ENCODE measurements at regions not wholly inside any gene's neighbourhood (a gene's known extent, or its start where the extent isn't known, plus 50 kb on each side); places are given as distances from the start of the nearest gene placed in this dataset.

DNA sequence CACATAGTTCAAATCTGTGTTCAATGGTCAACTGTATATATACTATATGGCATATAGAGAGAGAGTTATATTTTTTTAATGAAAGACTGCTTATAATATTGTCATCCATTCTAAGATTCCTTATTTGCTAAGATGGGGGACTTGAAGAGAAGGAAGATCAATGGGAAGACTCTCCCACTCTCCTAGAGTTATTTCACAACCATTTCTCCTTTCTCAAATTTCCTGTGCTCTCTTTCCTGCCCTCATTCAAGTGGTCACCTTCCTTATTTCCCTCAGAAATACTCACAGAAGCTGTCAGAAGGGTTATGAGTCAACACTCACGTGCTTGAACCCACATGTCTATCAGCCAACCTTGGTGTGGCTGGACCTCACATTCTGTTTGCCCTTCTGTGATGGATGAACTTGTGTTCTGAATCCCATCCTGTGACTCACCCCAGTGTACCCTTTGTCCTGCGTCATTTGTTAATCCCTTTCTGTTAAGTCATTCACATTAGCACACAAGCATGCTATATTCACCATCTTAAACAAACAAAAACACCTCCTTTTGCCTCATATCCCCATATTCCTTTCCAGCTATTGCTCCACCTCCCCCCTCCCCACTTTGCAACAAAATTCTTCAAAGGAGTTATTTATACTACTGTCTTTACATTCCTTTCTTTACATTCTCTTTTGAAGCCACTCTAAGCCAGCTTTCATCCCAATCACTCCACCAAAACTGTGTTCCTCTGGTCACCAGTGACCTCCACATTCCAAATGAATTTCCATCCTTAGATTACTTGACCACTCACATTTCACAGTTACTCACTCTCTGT, 279.3 kb upstream of the TCF21 start:
- TF ChIP-seq, protein P1, sequence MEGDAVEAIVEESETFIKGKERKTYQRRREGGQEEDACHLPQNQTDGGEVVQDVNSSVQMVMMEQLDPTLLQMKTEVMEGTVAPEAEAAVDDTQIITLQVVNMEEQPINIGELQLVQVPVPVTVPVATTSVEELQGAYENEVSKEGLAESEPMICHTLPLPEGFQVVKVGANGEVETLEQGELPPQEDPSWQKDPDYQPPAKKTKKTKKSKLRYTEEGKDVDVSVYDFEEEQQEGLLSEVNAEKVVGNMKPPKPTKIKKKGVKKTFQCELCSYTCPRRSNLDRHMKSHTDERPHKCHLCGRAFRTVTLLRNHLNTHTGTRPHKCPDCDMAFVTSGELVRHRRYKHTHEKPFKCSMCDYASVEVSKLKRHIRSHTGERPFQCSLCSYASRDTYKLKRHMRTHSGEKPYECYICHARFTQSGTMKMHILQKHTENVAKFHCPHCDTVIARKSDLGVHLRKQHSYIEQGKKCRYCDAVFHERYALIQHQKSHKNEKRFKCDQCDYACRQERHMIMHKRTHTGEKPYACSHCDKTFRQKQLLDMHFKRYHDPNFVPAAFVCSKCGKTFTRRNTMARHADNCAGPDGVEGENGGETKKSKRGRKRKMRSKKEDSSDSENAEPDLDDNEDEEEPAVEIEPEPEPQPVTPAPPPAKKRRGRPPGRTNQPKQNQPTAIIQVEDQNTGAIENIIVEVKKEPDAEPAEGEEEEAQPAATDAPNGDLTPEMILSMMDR (tag by site-specific recombination; IDR thresholded peaks at IDR 0.05): no peak
- TF ChIP-seq, protein P2, sequence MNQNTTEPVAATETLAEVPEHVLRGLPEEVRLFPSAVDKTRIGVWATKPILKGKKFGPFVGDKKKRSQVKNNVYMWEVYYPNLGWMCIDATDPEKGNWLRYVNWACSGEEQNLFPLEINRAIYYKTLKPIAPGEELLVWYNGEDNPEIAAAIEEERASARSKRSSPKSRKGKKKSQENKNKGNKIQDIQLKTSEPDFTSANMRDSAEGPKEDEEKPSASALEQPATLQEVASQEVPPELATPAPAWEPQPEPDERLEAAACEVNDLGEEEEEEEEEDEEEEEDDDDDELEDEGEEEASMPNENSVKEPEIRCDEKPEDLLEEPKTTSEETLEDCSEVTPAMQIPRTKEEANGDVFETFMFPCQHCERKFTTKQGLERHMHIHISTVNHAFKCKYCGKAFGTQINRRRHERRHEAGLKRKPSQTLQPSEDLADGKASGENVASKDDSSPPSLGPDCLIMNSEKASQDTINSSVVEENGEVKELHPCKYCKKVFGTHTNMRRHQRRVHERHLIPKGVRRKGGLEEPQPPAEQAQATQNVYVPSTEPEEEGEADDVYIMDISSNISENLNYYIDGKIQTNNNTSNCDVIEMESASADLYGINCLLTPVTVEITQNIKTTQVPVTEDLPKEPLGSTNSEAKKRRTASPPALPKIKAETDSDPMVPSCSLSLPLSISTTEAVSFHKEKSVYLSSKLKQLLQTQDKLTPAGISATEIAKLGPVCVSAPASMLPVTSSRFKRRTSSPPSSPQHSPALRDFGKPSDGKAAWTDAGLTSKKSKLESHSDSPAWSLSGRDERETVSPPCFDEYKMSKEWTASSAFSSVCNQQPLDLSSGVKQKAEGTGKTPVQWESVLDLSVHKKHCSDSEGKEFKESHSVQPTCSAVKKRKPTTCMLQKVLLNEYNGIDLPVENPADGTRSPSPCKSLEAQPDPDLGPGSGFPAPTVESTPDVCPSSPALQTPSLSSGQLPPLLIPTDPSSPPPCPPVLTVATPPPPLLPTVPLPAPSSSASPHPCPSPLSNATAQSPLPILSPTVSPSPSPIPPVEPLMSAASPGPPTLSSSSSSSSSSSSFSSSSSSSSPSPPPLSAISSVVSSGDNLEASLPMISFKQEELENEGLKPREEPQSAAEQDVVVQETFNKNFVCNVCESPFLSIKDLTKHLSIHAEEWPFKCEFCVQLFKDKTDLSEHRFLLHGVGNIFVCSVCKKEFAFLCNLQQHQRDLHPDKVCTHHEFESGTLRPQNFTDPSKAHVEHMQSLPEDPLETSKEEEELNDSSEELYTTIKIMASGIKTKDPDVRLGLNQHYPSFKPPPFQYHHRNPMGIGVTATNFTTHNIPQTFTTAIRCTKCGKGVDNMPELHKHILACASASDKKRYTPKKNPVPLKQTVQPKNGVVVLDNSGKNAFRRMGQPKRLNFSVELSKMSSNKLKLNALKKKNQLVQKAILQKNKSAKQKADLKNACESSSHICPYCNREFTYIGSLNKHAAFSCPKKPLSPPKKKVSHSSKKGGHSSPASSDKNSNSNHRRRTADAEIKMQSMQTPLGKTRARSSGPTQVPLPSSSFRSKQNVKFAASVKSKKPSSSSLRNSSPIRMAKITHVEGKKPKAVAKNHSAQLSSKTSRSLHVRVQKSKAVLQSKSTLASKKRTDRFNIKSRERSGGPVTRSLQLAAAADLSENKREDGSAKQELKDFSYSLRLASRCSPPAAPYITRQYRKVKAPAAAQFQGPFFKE (tag by site-specific recombination; IDR thresholded peaks at IDR 0.05; ENCODE audit: borderline replicate concordance): no peak
- TF ChIP-seq ZNF112 (tag by site-specific recombination; IDR thresholded peaks at IDR 0.05) (no peak), ZNF701 (tag by site-specific recombination; IDR thresholded peaks at IDR 0.05) (no peak), ZNF548 (tag by site-specific recombination; IDR thresholded peaks at IDR 0.05) (no peak), ZNF658 (tag by site-specific recombination; IDR thresholded peaks at IDR 0.05) (no peak), ZNF391 (tag by site-specific recombination; IDR thresholded peaks at IDR 0.05; ENCODE audit: borderline replicate concordance, low read depth) (no peak), ZNF335 (tag by site-specific recombination; conservative IDR thresholded peaks at IDR 0.05) (no peak), ZNF621 (tag by site-specific recombination; IDR thresholded peaks at IDR 0.05) (no peak), ZNF274 (IDR thresholded peaks at IDR 0.05; ENCODE audit: low read length) (no peak), ZNF274 (tag by site-specific recombination; IDR thresholded peaks at IDR 0.05; ENCODE audit: borderline replicate concordance) (no peak)
- TF ChIP-seq, protein P3, sequence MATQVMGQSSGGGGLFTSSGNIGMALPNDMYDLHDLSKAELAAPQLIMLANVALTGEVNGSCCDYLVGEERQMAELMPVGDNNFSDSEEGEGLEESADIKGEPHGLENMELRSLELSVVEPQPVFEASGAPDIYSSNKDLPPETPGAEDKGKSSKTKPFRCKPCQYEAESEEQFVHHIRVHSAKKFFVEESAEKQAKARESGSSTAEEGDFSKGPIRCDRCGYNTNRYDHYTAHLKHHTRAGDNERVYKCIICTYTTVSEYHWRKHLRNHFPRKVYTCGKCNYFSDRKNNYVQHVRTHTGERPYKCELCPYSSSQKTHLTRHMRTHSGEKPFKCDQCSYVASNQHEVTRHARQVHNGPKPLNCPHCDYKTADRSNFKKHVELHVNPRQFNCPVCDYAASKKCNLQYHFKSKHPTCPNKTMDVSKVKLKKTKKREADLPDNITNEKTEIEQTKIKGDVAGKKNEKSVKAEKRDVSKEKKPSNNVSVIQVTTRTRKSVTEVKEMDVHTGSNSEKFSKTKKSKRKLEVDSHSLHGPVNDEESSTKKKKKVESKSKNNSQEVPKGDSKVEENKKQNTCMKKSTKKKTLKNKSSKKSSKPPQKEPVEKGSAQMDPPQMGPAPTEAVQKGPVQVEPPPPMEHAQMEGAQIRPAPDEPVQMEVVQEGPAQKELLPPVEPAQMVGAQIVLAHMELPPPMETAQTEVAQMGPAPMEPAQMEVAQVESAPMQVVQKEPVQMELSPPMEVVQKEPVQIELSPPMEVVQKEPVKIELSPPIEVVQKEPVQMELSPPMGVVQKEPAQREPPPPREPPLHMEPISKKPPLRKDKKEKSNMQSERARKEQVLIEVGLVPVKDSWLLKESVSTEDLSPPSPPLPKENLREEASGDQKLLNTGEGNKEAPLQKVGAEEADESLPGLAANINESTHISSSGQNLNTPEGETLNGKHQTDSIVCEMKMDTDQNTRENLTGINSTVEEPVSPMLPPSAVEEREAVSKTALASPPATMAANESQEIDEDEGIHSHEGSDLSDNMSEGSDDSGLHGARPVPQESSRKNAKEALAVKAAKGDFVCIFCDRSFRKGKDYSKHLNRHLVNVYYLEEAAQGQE (tag by site-specific recombination; IDR thresholded peaks at IDR 0.05): no peak

Data from HEK293 (cell line).